T-helper 2 cell treated with Interferon-gamma antibody and Interleukin-4, amounts not matched to agents 100 ng/mL and 5 ng/mL, for 36 hours (primary cell): ENCODE measurements at regions not wholly inside any gene's neighbourhood (a gene's known extent, or its start where the extent isn't known, plus 50 kb on each side); places are given as distances from the start of the nearest gene placed in this dataset.

Experiments
- intact Hi-C: fragments of 100-400 bp; cut with micrococcal nuclease; formaldehyde crosslinking; loops from one replicate; pipeline ENCODE4 v1.15.1; 2023

- intact Hi-C loops: no loop called here
Measured at GRCh38 chr5:168109441-168109840, 182.0 kb upstream of the WWC1 start.

GRCh38 chr5:168110384-168110783 is 181.1 kb upstream of the WWC1 start:
- intact Hi-C loops: no loop called here

GRCh38 chr5:168110870-168111832 is 180.3 kb upstream of the WWC1 start:
- intact Hi-C loops: no loop called here

GRCh38 chr5:168114444-168115017 is 176.9 kb upstream of the WWC1 start:
- intact Hi-C loops: loop anchor here (1.0 kb wide), 1 partner anchor 106 kb away; no protein-coding TSS in a partner anchor

GRCh38 chr5:168117469-168117868 is 174.0 kb upstream of the WWC1 start:
- intact Hi-C loops: no loop called here

GRCh38 chr5:168118042-168118668 is 173.3 kb upstream of the WWC1 start:
- intact Hi-C loops: no loop called here

GRCh38 chr5:168120401-168121137 is 170.9 kb upstream of the WWC1 start:
- intact Hi-C loops: no loop called here

GRCh38 chr5:168121138-168121494 is 170.3 kb upstream of the WWC1 start:
- intact Hi-C loops: no loop called here

GRCh38 chr5:168123631-168124528 is 167.6 kb upstream of the WWC1 start:
- intact Hi-C loops: no loop called here

- intact Hi-C loops: no loop called here
Measured at GRCh38 chr5:168125445-168126199, 165.8 kb upstream of the WWC1 start.

GRCh38 chr5:168126606-168127005 is 164.8 kb upstream of the WWC1 start:
- intact Hi-C loops: no loop called here

- intact Hi-C loops: no loop called here
Measured at GRCh38 chr5:168128111-168128510, 163.3 kb upstream of the WWC1 start.

GRCh38 chr5:168128557-168128956 is 162.9 kb upstream of the WWC1 start:
- intact Hi-C loops: no loop called here

- intact Hi-C loops: no loop called here
Measured at GRCh38 chr5:168131519-168131918, 159.9 kb upstream of the WWC1 start.

GRCh38 chr5:168132241-168132641 is 159.2 kb upstream of the WWC1 start:
- intact Hi-C loops: no loop called here

GRCh38 chr5:168135897-168136296 is 155.5 kb upstream of the WWC1 start:
- intact Hi-C loops: no loop called here

GRCh38 chr5:168136340-168136739 is 155.1 kb upstream of the WWC1 start:
- intact Hi-C loops: no loop called here

- intact Hi-C loops: no loop called here
Measured at GRCh38 chr5:168137265-168137664, 154.2 kb upstream of the WWC1 start.

- intact Hi-C loops: no loop called here
Measured at GRCh38 chr5:168140241-168140640, 151.2 kb upstream of the WWC1 start.

- intact Hi-C loops: no loop called here
Measured at GRCh38 chr5:168142402-168142801, 149.0 kb upstream of the WWC1 start.
